ENCODE measurements at regions not wholly inside any gene's neighbourhood (a gene's known extent, or its start where the extent isn't known, plus 50 kb on each side); places are given as distances from the start of the nearest gene placed in this dataset.

DNA sequence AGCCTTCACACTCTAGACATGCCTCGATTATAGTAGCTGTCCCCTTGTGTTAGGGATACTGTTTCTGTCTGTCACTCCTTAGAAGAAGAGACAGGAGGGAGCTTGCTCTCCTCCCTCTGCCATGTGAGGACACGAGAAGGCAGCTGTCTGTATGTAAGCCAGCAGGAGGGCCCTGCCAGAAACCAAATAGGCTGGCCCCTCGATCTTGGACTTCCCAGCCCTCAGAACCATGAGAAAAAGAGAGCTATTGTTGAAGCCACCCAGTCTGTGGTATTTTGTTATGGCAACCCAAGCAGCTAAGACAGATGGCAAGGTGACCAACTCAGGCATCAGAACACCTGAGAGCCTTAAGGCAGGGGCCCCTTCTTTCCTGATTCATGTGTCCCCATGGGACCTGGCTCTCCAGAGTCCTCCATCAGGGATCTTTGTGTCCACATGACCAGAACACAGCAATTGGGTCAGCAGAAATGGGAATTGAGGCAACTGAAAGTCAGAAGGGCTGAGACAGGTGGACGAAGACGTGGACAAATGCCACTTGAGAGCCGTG, 65.6 kb upstream of the NPAS1 start:
- Histone ChIP-seq H3K36me3 (ENCODE audit: control insufficient read depth in 5 of 5, insufficient read depth in 5 of 5, low read length in 5 of 5) (peaks cover 0 to 3% (median 0%) of the 10 kb centered on the region in 5 donors), H3K27ac (ENCODE audit: low read depth, low read length) (no peak overlapping the region), H3K9ac (ENCODE audit: low read length in 5 of 5) (no peak overlapping the region), H3K27me3 (ENCODE audit: control insufficient read depth in 5 of 5, insufficient read depth in 4 of 5, low read length in 5 of 5) (peaks cover 0 to 3% (median 0%) of the 10 kb centered on the region in 5 donors), H3K9me3 (ENCODE audit: control insufficient read depth in 5 of 5, low read length in 5 of 5) (no peaks in the 10 kb centered on the region), H3K4me3 (ENCODE audit: low read depth in 1 of 5, low read length in 5 of 5) (no peak overlapping the region), H3K4me1 (ENCODE audit: control insufficient read depth in 5 of 5, insufficient read depth in 5 of 5, low read length in 5 of 5) (peaks cover 7 to 35% (median 26%) of the 10 kb centered on the region in 5 donors)

DNA sequence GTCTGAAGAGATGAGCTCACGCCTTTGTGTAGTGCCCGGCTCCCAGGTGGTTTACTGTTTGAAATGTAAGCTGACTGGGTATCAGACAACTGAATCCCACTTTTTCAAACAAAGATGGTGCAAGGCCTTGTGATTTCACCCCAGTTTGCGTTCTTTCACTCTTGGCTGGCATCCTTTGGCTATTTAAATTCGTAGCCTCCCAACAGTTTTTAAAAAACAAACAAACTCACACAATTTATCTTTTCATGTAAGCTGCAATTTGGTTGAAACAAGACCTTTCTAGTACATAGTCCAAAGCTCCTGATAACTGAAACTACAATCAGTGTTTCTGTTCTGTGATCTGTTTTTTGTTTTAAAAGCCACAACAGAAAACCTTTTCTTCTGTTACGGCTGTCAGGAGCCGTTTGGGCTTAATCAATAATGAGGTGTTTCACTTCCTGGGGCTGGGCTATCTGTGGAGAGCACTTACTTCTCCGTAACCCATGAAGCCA, 65.1 kb upstream of the NPAS1 start:
- peaks cover 0 to 3% (median 0%) of the 10 kb centered on the region in 5 donors for H3K27me3 ChIP-seq (ENCODE audit: control insufficient read depth in 5 of 5, insufficient read depth in 4 of 5, low read length in 5 of 5)
- peaks cover 0 to 3% (median 0%) of the 10 kb centered on the region in 5 donors for H3K36me3 ChIP-seq (ENCODE audit: control insufficient read depth in 5 of 5, insufficient read depth in 5 of 5, low read length in 5 of 5)
- no peak overlapping the region for H3K9ac ChIP-seq (ENCODE audit: low read length in 5 of 5)
- peaks cover 7 to 35% (median 27%) of the 10 kb centered on the region in 5 donors for H3K4me1 ChIP-seq (ENCODE audit: control insufficient read depth in 5 of 5, insufficient read depth in 5 of 5, low read length in 5 of 5)
- no peaks in the 10 kb centered on the region for H3K9me3 ChIP-seq (ENCODE audit: control insufficient read depth in 5 of 5, low read length in 5 of 5)
- no peak overlapping the region for H3K4me3 ChIP-seq (ENCODE audit: low read depth in 1 of 5, low read length in 5 of 5)
- no peak overlapping the region for H3K27ac ChIP-seq (ENCODE audit: low read depth, low read length)

DNA sequence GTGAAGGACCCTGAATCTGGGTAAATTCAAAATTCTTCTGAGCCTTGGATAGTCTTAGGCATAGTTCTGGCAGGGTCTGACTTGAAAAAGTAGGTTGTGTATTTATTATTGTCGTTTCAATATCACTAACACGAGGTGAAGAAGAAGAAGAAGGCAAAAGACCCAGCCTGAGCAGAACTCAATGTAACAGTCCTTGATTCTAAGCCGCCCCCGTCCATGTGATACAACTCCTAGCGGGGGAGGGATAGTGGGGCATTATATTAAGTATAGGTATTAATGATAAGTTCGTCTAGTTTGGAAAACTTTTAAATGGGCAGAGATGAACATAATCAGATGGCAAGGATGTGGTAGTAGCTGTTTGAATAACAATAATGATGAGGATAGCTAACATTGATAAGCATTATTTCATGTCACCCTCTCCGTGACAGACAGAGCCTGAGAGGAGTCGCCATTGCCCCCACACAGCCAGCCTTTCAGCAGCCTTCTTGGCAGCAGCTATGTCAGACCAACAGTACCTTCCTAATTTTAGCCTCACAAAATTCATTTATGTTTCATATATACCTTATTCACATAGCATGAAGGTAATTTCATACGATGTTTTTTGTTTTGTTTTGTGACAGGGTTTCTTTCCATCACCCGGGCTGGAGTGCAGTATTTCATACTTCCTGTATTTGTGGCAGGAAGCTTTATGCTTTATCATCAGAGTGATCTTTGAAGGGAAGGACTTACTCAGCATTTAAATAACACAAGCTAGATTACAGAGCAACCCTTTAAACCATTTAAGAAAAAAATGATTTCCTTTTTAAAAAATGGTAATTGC, 64.4 kb upstream of the NPAS1 start:
- H3K36me3 ChIP-seq (ENCODE audit: control insufficient read depth in 5 of 5, insufficient read depth in 5 of 5, low read length in 5 of 5), result peaks cover 0 to 3% (median 0%) of the 10 kb centered on the region in 5 donors
- no peak overlapping the region for H3K9ac ChIP-seq (ENCODE audit: low read length in 5 of 5)
- H3K9me3 ChIP-seq (ENCODE audit: control insufficient read depth in 5 of 5, low read length in 5 of 5), result no peaks in the 10 kb centered on the region
- peaks cover 7 to 35% (median 27%) of the 10 kb centered on the region in 5 donors for H3K4me1 ChIP-seq (ENCODE audit: control insufficient read depth in 5 of 5, insufficient read depth in 5 of 5, low read length in 5 of 5)
- peaks cover 0 to 3% (median 0%) of the 10 kb centered on the region in 5 donors for H3K27me3 ChIP-seq (ENCODE audit: control insufficient read depth in 5 of 5, insufficient read depth in 4 of 5, low read length in 5 of 5)
- H3K4me3 ChIP-seq (ENCODE audit: low read depth in 1 of 5, low read length in 5 of 5), result peak overlapping the region; percentile 18 to 40 (median 29)
- H3K27ac ChIP-seq (ENCODE audit: low read depth, low read length), result no peak overlapping the region

DNA sequence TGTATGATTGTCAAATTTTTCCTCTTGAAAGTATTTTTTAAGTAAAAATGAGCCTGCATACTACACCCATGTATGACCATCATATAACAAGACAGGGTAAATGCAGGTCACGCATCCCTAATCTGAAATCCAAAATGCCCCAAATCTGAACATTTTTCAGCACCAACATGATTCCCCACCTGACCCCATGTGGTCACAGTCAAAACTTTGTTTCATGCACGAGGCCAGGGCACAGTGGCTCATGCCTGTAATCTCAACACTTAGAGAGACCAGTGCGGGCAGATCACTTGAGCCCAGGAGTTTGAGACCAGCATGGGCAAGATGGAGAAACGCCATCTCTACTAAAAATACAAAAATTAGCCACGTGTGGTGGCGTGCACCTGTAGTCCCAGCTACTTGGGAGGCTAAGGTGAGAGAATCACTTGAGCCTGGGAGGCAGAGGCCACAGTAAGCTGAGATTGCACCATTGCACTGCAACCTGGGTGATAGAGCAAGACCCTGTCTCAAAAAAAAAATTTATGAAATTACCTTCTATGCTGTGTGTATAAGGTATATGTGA, 63.7 kb upstream of the NPAS1 start:
- Histone ChIP-seq H3K9me3 (ENCODE audit: control insufficient read depth in 5 of 5, low read length in 5 of 5) (no peaks in the 10 kb centered on the region), H3K27me3 (ENCODE audit: control insufficient read depth in 5 of 5, insufficient read depth in 4 of 5, low read length in 5 of 5) (peaks cover 0 to 3% (median 0%) of the 10 kb centered on the region in 5 donors), H3K36me3 (ENCODE audit: control insufficient read depth in 5 of 5, insufficient read depth in 5 of 5, low read length in 5 of 5) (peaks cover 0 to 3% (median 0%) of the 10 kb centered on the region in 5 donors), H3K4me3 (ENCODE audit: low read depth in 1 of 5, low read length in 5 of 5) (no peak overlapping the region), H3K4me1 (ENCODE audit: control insufficient read depth in 5 of 5, insufficient read depth in 5 of 5, low read length in 5 of 5) (peaks cover 5 to 30% (median 20%) of the 10 kb centered on the region in 5 donors), H3K27ac (ENCODE audit: low read depth, low read length) (no peak overlapping the region), H3K9ac (ENCODE audit: low read length in 5 of 5) (no peak overlapping the region)

DNA sequence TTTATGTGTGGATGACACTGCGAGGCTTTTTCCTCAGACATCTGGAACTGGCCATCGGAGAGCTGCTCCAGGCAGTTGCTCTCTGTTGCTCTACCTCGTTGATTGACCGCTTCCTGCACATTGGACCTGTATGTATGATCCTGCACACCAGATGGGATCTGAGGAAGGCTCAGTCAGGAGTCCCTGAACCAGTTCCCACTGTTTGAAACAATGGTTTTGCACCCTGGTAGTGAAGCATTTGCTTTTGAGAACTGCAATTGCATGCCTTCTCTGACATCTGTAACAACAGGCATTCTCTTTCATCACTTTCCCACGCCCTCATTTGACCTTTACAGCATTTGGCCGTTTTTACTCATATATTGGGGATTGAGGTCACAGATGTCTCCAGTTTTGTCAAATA, 61.1 kb upstream of the NPAS1 start:
- Histone ChIP-seq H3K4me3 (ENCODE audit: low read depth in 1 of 5, low read length in 5 of 5) (no peak overlapping the region), H3K4me1 (ENCODE audit: control insufficient read depth in 5 of 5, insufficient read depth in 5 of 5, low read length in 5 of 5) (peaks cover 5 to 26% (median 14%) of the 10 kb centered on the region in 5 donors), H3K36me3 (ENCODE audit: control insufficient read depth in 5 of 5, insufficient read depth in 5 of 5, low read length in 5 of 5) (no peaks in the 10 kb centered on the region), H3K27ac (ENCODE audit: low read depth, low read length) (no peak overlapping the region), H3K27me3 (ENCODE audit: control insufficient read depth in 5 of 5, insufficient read depth in 4 of 5, low read length in 5 of 5) (peaks cover 0 to 3% (median 0%) of the 10 kb centered on the region in 5 donors), H3K9ac (ENCODE audit: low read length in 5 of 5) (peak overlapping the region in 2 of 5 donors; percentile 23 to 71), H3K9me3 (ENCODE audit: control insufficient read depth in 5 of 5, low read length in 5 of 5) (no peaks in the 10 kb centered on the region)

DNA sequence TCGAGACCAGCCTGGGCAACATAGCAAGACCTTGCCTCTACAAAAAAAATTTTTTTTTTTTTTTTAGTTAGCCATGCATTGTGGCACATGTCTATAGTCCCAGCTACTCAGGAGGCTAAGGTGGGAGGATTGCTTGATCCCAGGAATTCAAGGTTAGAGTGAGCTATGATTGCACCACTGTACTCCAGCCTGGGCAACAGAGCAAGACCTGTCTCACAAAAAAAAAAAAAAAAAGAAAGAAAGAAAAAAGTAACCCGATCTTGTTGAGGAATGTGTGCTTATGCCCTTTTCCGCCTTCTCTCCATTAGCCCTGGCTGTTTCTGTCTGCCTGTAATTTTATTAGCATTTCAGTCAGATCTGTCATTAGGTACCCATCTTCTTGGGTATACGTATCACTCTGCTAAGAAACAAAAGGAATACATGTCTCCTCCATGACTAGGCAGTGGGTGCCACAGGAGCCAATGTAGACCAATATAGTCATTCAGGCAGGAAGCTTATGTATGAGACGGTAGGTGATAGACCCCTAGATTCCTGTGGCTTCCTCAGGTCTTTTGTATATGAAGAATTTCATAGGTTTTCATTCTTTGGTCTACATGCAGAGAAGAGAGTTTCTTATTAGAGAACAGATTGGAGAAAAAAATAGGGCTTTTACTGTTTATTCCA, 59.6 kb upstream of the NPAS1 start:
- H3K27ac ChIP-seq (ENCODE audit: low read depth, low read length), result no peak overlapping the region
- no peaks in the 10 kb centered on the region for H3K9me3 ChIP-seq (ENCODE audit: control insufficient read depth in 5 of 5, low read length in 5 of 5)
- H3K36me3 ChIP-seq (ENCODE audit: control insufficient read depth in 5 of 5, insufficient read depth in 5 of 5, low read length in 5 of 5), result no peaks in the 10 kb centered on the region
- H3K27me3 ChIP-seq (ENCODE audit: control insufficient read depth in 5 of 5, insufficient read depth in 4 of 5, low read length in 5 of 5), result peaks cover 0 to 3% (median 0%) of the 10 kb centered on the region in 5 donors
- H3K4me3 ChIP-seq (ENCODE audit: low read depth in 1 of 5, low read length in 5 of 5), result no peak overlapping the region
- H3K4me1 ChIP-seq (ENCODE audit: control insufficient read depth in 5 of 5, insufficient read depth in 5 of 5, low read length in 5 of 5), result peaks cover 5 to 20% (median 13%) of the 10 kb centered on the region in 5 donors
- no peak overlapping the region for H3K9ac ChIP-seq (ENCODE audit: low read length in 5 of 5)

DNA sequence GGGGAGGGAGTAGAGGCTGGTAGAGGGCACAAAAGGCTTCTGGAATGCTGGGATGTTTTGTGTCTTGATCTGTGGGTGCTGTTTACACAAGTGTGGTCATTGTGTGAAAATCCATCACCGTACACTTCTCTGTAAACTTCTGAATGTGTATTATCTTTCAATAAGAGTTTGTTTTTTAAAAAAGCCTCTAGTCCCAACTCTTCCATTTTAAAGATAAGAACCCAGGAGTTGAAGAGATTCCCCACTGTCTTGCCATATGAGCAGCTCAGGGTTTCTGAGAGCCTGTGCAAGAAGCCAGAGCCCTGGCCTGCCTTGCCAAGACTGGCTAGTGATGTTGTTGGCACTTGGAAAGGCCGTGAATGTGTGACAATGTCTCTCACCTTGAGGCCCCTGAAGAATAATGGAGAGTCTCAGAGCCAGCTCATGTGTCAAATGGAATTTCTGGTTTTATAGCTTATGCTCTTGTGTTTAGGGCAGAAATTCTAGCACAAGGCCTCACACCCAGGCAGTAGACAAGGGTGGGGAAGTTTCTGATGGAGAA, 57.5 kb upstream of the NPAS1 start:
- no peaks in the 10 kb centered on the region for H3K9me3 ChIP-seq (ENCODE audit: control insufficient read depth in 5 of 5, low read length in 5 of 5)
- no peaks in the 10 kb centered on the region for H3K36me3 ChIP-seq (ENCODE audit: control insufficient read depth in 5 of 5, insufficient read depth in 5 of 5, low read length in 5 of 5)
- H3K9ac ChIP-seq (ENCODE audit: low read length in 5 of 5), result no peak overlapping the region
- no peak overlapping the region for H3K27ac ChIP-seq (ENCODE audit: low read depth, low read length)
- H3K27me3 ChIP-seq (ENCODE audit: control insufficient read depth in 5 of 5, insufficient read depth in 4 of 5, low read length in 5 of 5), result peaks cover 0 to 3% (median 0%) of the 10 kb centered on the region in 5 donors
- H3K4me1 ChIP-seq (ENCODE audit: control insufficient read depth in 5 of 5, insufficient read depth in 5 of 5, low read length in 5 of 5), result peaks cover 7 to 16% (median 13%) of the 10 kb centered on the region in 5 donors
- no peak overlapping the region for H3K4me3 ChIP-seq (ENCODE audit: low read depth in 1 of 5, low read length in 5 of 5)

DNA sequence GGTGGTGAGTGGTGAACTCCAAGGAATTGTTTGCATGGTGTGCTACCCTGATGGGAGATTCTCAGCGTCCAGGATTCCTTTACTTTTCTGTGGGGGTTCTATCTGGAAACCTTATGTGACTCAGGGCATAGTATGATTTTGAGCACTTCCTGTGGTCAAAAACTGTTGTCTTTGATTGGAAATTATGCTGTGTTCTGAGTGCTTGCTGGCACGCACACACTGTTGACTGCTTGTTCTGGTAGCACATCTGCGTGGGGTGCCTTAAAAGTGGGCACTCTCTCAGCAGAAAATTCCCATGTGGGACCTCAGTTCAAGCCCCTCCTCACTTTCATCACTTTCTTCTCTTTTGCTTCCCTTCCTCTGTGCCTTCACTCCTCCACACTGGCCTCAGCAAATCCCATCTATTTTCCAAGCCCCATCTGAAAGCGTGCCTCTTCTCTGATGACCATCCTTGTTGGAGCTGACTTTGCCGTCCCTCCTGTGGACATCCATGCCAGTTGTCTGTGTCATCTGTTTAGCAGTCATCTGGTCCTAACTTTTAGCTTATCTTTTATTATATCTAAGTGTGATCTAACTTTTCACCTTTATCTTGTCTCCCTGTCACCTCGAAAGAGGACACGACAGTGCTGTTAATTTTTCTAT, 56.4 kb upstream of the NPAS1 start:
- H3K27ac ChIP-seq (ENCODE audit: low read depth, low read length), result no peak overlapping the region
- H3K4me1 ChIP-seq (ENCODE audit: control insufficient read depth in 5 of 5, insufficient read depth in 5 of 5, low read length in 5 of 5), result peaks cover 17 to 26% (median 24%) of the 10 kb centered on the region in 5 donors

DNA sequence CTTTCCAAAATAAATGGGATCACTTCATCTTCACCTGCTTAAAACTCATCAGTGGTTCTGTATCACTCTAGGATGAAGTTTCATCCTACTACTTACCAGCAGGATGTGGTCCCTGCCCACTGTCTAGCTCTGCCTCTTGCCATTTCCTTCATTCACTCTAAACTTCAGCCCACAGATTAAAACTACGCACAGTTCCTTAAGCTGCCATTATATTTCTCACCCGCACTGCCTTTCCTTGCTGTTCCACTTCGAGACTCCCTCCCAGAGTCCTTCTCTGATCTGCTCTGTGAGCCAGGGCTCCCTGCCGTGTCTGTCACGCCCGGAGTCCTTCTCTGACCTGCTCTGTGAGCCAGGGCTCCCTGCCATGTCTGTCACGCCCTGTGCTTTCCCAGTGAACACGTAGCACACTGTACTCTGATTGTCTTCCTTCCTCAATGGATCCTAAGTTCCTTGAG, 52.0 kb upstream of the NPAS1 start:
- Histone ChIP-seq H3K36me3 (ENCODE audit: control insufficient read depth in 5 of 5, insufficient read depth in 5 of 5, low read length in 5 of 5) (peaks cover 0 to 5% (median 3%) of the 10 kb centered on the region in 5 donors), H3K27me3 (ENCODE audit: control insufficient read depth in 5 of 5, insufficient read depth in 4 of 5, low read length in 5 of 5) (no peaks in the 10 kb centered on the region), H3K9ac (ENCODE audit: low read length in 5 of 5) (peak overlapping the region in 2 of 5 donors; percentile 11 to 36), H3K9me3 (ENCODE audit: control insufficient read depth in 5 of 5, low read length in 5 of 5) (no peaks in the 10 kb centered on the region), H3K4me3 (ENCODE audit: low read depth in 1 of 5, low read length in 5 of 5) (peak overlapping the region in 3 of 5 donors; percentile 1 to 16 (median 11)), H3K4me1 (ENCODE audit: control insufficient read depth in 5 of 5, insufficient read depth in 5 of 5, low read length in 5 of 5) (peaks cover 14 to 43% (median 33%) of the 10 kb centered on the region in 5 donors), H3K27ac (ENCODE audit: low read depth, low read length) (peak overlapping the region; percentile 46)

More for the DNA sequence above, 56.4 kb upstream of the NPAS1 start:
- Histone ChIP-seq H3K9me3 (ENCODE audit: control insufficient read depth in 5 of 5, low read length in 5 of 5) (no peaks in the 10 kb centered on the region), H3K4me3 (ENCODE audit: low read depth in 1 of 5, low read length in 5 of 5) (no peak overlapping the region), H3K36me3 (ENCODE audit: control insufficient read depth in 5 of 5, insufficient read depth in 5 of 5, low read length in 5 of 5) (no peaks in the 10 kb centered on the region), H3K9ac (ENCODE audit: low read length in 5 of 5) (no peak overlapping the region), H3K27me3 (ENCODE audit: control insufficient read depth in 5 of 5, insufficient read depth in 4 of 5, low read length in 5 of 5) (peaks cover 0 to 3% (median 0%) of the 10 kb centered on the region in 5 donors)

All from subcutaneous abdominal adipose tissue (tissue), 5 donors.